ENCODE measurements at regions not wholly inside any gene's neighbourhood (a gene's known extent, or its start where the extent isn't known, plus 50 kb on each side); places are given as distances from the start of the nearest gene placed in this dataset.

DNA sequence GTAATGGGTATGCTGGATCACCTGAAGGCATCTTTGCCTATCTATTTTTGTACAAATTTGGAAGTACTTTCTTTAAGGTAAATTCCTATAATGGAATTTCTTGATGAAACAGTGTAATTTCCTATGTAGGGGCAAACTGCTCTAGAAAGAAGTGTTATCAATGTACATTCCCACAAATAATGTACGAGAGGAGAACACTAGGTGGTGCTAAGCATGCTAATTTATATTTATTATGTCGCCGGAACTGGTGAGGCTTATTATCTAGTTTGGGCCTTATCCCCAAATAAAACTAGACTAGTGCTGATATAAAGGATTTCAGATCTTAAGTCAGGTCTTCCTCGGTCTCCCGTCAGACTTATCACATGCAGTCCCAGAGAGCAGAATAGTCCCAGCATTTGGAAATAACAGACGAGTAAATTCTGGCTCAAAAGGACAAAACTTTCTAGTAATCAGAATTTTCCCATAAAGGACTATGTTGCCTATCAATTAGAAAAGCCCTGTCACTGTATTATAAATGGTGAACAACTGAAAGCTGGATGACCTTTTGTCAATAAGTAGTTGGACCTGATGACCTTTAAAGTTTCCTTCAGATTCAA is 86.9 kb upstream of the RBBP8 start:
- peak in 3 of 4 experiments; percentile 22 to 65 (median 42) for TF ChIP-seq CTCF (IDR thresholded peaks at IDR 0.05)
- TF ChIP-seq POLR2AphosphoS5 (IDR thresholded peaks at IDR 0.05): no peak

Data from prostate gland (tissue), 2 donors.